GM23248 (cell line): ENCODE measurements at regions not wholly inside any gene's neighbourhood (a gene's known extent, or its start where the extent isn't known, plus 50 kb on each side); places are given as distances from the start of the nearest gene placed in this dataset.

ENCODE experiments used
- DNase-seq: peaks from one replicate; pipeline ENCODE4 v3.0.0-alpha.2; 2015
- H2AFZ ChIP-seq: fragments of 200-600 bp; sonication (generic); 2 replicates; pipeline ENCODE4 v1.6.1; 2016; ENCODE audit warnings: antibody characterized with exemption
- H3F3A ChIP-seq: fragments of 200-600 bp; sonication (generic); 2 replicates; pipeline ENCODE4 v1.6.1; 2016; ENCODE audit warnings: mild to moderate bottlenecking, antibody characterized with exemption, mixed run types; ENCODE audit not compliant: insufficient read depth
- H3K27ac ChIP-seq: fragments of 200-600 bp; sonication (generic); 2 replicates; pipeline ENCODE4 v1.5.1; 2016; ENCODE audit warnings: mild to moderate bottlenecking
- H3K27me3 ChIP-seq: fragments of 200-600 bp; sonication (generic); replicated peaks from 2 replicates; pipeline ENCODE4 v1.6.1; 2016; ENCODE audit warnings: mild to moderate bottlenecking; ENCODE audit not compliant: insufficient read depth
- H3K36me3 ChIP-seq: fragments of 200-600 bp; sonication (generic); 2 replicates; pipeline ENCODE4 v1.6.1; 2016; ENCODE audit warnings: low read depth, mild to moderate bottlenecking
- H3K4me1 ChIP-seq: fragments of 200-600 bp; sonication (generic); 2 replicates; pipeline ENCODE4 v1.6.1; 2016; ENCODE audit warnings: mild to moderate bottlenecking; ENCODE audit not compliant: insufficient read depth
- H3K4me2 ChIP-seq: fragments of 200-600 bp; sonication (generic); one replicate; pipeline ENCODE4 v1.6.1; 2016; ENCODE audit warnings: mild to moderate bottlenecking; ENCODE audit not compliant: unreplicated experiment
- H3K4me3 ChIP-seq: fragments of 200-600 bp; sonication (generic); 2 replicates; pipeline ENCODE4 v1.5.1; 2016; ENCODE audit warnings: mild to moderate bottlenecking
- H3K79me2 ChIP-seq: fragments of 200-600 bp; sonication (generic); 2 replicates; pipeline ENCODE4 v1.6.1; 2016; ENCODE audit warnings: mild to moderate bottlenecking; ENCODE audit not compliant: insufficient read depth
- H3K9ac ChIP-seq: fragments of 200-600 bp; sonication (generic); 2 replicates; pipeline ENCODE4 v1.6.1; 2016; ENCODE audit warnings: mild to moderate bottlenecking
- H3K9me2 ChIP-seq: fragments of 200-600 bp; sonication (generic); 2 replicates; pipeline ENCODE4 v1.6.1; 2016; ENCODE audit warnings: mixed run types, mild to moderate bottlenecking, moderate library complexity; ENCODE audit not compliant: insufficient read depth
- H3K9me3 ChIP-seq: fragments of 200-600 bp; sonication (generic); one replicate; pipeline ENCODE4 v1.6.1; 2017; ENCODE audit warnings: low read depth
- H4K20me1 ChIP-seq: fragments of 200-600 bp; sonication (generic); 2 replicates; pipeline ENCODE4 v1.6.0; 2016; ENCODE audit not compliant: insufficient read depth
- EZH2 ChIP-seq: fragments of 200-600 bp; sonication (generic); IDR thresholded peaks from 2 replicates; pipeline ENCODE4 v1.6.1; 2018; ENCODE audit warnings: antibody characterized with exemption, mild to moderate bottlenecking; ENCODE audit not compliant: insufficient read depth, poor library complexity, severe bottlenecking
- EZH2phosphoT487 ChIP-seq: fragments of 200-600 bp; sonication (generic); IDR thresholded peaks from 2 replicates; pipeline ENCODE4 v1.6.1; 2018; ENCODE audit warnings: antibody characterized with exemption, moderate library complexity, mild to moderate bottlenecking, low read depth; ENCODE audit not compliant: insufficient read depth
- WGBS, 2 experiments: methylation state at CpG; one replicate each; pipeline ENCODE4 v1.1.6; 2015 to 2017; ENCODE audit warnings: low lambda C conversion rate in 2 of 2, low coverage in 1 of 2; ENCODE audit errors: missing lambda C conversion rate in 2 of 2; 5-methylcytosine and 5-hydroxymethylcytosine counted together
- in situ Hi-C: fragments of 300-500 bp; cut with MboI; formaldehyde crosslinking; loops from 2 replicates; pipeline ENCODE4 v1.15.0; 2020

DNA sequence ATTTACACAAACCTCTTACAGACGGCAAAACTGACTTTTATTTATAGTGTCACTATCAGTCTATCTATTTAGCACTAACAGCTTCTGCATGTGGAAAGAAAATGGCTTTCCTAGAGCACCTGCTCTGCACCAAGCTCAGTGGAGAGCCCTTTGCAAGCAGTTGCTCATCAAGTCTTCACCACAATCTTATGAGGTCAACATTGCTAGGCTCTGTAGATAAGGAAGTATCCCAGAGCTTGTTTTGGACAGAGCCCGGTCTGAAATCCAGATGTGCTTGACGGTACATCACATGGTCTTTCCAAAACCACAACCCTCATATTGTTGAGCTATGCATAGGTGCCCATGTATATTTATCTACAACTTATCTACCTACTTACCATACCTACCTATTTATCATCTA is 572.7 kb upstream of the CDH5 start:
- Histone ChIP-seq H3K4me1 (no peaks in the 10 kb centered on the region), H3F3A (no peaks in the 10 kb centered on the region), H2AFZ (no peak overlapping the region), H3K36me3 (no peaks in the 10 kb centered on the region), H3K4me3 (no peak overlapping the region), H3K27me3 (0 out of 2 replicates have a peak, but pooled peaks cover 7% of the 10 kb centered on the region), H3K79me2 (no peaks in the 10 kb centered on the region), H3K9me3 (no peaks in the 10 kb centered on the region), H3K9me2 (no peaks in the 10 kb centered on the region), H4K20me1 (no peaks in the 10 kb centered on the region), H3K27ac (no peak overlapping the region), H3K9ac (no peak overlapping the region), H3K4me2 (no peak overlapping the region)
- in situ Hi-C loops: no loop called here
- no peak for DNase-seq
- 72 to 73% methylated on average over 3 of the region's 3 CpGs for WGBS, 2 experiments
- TF ChIP-seq EZH2 (no peak), EZH2phosphoT487 (no peak)

DNA sequence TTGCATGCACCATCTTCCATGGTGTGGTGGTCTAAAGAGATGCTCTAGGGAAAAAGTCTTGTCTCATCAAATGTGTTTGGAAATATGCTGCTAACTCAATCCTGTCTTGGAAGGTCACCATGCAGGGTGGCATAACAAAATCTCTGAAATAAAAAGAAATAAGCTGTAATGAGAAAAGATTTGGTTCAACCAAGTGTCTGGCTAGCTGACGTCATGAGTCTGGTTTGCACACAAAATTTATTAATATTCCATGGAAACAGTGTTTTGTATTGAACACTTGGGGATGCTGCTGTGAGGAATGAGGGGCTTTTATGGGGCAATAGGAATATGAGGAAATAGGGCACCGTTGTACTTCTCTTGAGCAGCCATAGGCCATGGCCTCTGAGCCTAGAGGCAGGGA is 575.7 kb upstream of the CDH5 start:
- Histone ChIP-seq H3K9me3 (no peaks in the 10 kb centered on the region), H3K4me1 (no peaks in the 10 kb centered on the region), H3K9ac (no peak overlapping the region), H3K36me3 (no peaks in the 10 kb centered on the region), H3K27ac (no peak overlapping the region), H3F3A (no peaks in the 10 kb centered on the region), H3K79me2 (no peaks in the 10 kb centered on the region), H4K20me1 (no peaks in the 10 kb centered on the region), H3K4me3 (no peak overlapping the region), H3K9me2 (no peaks in the 10 kb centered on the region), H3K27me3 (0 out of 2 replicates have a peak, but pooled peaks cover 3% of the 10 kb centered on the region), H2AFZ (no peak overlapping the region), H3K4me2 (no peak overlapping the region)
- 82 to 84% methylated on average over 2 of the region's 2 CpGs for whole genome bisulfite sequencing, 2 experiments
- DNase-seq: no peak
- in situ Hi-C loops: no loop called here
- TF ChIP-seq EZH2phosphoT487 (no peak), EZH2 (no peak)

DNA sequence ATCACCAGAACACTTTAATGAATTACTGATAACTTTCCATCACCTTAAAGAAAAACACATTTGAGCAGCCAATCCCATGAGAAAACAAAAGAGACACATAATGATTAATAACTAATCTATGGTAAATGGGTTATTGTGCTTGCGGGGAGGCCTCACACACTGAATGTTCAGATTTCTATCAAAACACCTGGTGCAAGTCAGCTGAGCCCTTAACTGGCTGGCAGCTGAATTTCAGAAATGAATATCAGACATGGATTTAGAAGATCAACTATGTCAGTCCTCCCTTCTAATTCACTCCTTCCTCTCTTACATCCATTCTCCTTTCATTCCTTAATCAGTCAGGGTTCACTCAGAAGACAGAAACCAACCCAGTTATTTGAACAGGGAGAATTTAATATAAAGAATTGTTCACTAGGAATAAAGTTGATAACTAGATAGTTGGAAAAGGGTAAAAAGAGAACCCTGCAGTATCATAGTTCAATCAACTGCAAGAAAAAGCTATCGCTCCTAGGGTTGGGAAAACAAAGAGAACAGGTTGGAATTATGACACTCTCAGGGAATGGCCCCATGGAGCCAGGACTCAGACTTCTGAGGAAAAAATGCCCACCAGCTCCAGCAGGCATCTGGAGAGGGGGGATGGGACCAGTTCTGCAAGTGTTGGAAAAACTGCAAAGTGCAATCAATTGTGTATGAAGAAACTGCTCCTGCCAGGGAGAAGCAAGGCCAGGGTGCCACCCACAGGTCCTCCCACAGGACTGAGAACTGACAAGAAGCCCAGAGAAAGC is 577.1 kb upstream of the CDH5 start:
- no peaks in the 10 kb centered on the region for H3K9me2 ChIP-seq
- no peaks in the 10 kb centered on the region for H3K36me3 ChIP-seq
- no peaks in the 10 kb centered on the region for H3K79me2 ChIP-seq
- TF ChIP-seq EZH2phosphoT487: no peak
- no peak for TF ChIP-seq EZH2
- H3K4me1 ChIP-seq: no peaks in the 10 kb centered on the region
- no peaks in the 10 kb centered on the region for H3K9me3 ChIP-seq
- no peak overlapping the region for H3K4me3 ChIP-seq
- no peak overlapping the region for H3K4me2 ChIP-seq
- in situ Hi-C loops: no loop called here
- H4K20me1 ChIP-seq: no peaks in the 10 kb centered on the region
- H2AFZ ChIP-seq: no peak overlapping the region
- H3F3A ChIP-seq: no peaks in the 10 kb centered on the region
- no peak for DNase-seq
- WGBS, 2 experiments: 91 to 93% methylated on average over 2 of the region's 2 CpGs
- no peak overlapping the region for H3K27ac ChIP-seq
- no peaks in the 10 kb centered on the region for H3K27me3 ChIP-seq
- H3K9ac ChIP-seq: no peak overlapping the region

DNA sequence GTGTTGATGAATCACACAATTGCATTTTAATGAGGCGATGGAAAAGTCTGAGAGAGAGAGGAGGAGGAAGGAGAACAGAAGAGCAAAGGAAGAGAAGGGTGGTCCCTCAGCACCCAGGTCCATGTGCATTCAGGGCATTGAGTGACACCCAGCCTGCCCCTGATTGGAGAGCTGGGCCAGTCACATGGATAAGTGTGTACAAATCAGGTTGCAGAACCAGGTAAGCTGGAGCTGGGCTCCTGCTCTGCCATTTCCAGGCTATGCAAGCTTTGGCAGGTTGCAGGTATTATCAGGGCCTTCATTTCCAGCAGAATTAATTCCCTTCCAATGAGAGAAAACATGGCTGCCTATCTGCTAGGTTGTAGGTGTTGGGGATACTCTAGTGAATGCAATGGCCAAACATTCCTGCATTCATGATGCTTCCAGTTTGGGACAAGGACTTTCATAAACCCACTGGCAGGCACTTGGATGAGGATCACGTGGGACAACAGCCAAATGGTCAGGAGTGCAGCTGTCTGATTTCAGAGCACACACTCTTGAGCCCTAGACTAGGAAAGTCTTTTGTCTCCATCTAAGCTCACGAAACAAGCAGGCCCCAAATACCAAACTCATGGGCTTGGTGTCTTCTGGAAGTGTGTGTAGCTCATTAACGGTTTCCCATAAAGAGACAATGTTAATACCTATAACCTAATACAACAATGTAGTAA is 577.9 kb upstream of the CDH5 start:
- H3K9me2 ChIP-seq: no peaks in the 10 kb centered on the region
- no peaks in the 10 kb centered on the region for H3F3A ChIP-seq
- no peaks in the 10 kb centered on the region; the same call in 1 of the 2 replicates for H3K4me1 ChIP-seq
- DNase-seq: no peak
- no peaks in the 10 kb centered on the region for H3K79me2 ChIP-seq
- no peaks in the 10 kb centered on the region for H4K20me1 ChIP-seq
- WGBS, 2 experiments: 73 to 78% methylated on average over 4 of the region's 4 CpGs
- no peaks in the 10 kb centered on the region for H3K27me3 ChIP-seq
- no peak overlapping the region for H3K4me2 ChIP-seq
- H3K27ac ChIP-seq: no peak overlapping the region
- H3K36me3 ChIP-seq: no peaks in the 10 kb centered on the region
- H3K9me3 ChIP-seq: no peaks in the 10 kb centered on the region
- no peak overlapping the region for H3K4me3 ChIP-seq
- no peak overlapping the region for H2AFZ ChIP-seq
- in situ Hi-C loops: no loop called here
- TF ChIP-seq EZH2phosphoT487: no peak
- no peak for TF ChIP-seq EZH2
- H3K9ac ChIP-seq: no peak overlapping the region
